Activated T-helper 17 cell treated with anti-CD3 and anti-CD28 coated beads, Interleukin-2, amount 50 U/mL, for 72 hours (primary cell): ENCODE measurements at regions not wholly inside any gene's neighbourhood (a gene's known extent, or its start where the extent isn't known, plus 50 kb on each side); places are given as distances from the start of the nearest gene placed in this dataset.
"Not testable (repeated sequence)": the region's sequence is repeated elsewhere in the genome, so short reads cannot be mapped to it uniquely, and the experiment has no call there.

Experiments
- ATAC-seq: fragments of 150-1000 bp; cut with Tn5 transposase; replicated peaks from 2 replicates; pipeline ENCODE4 v1.10.0; 2021; ENCODE audit warnings: mild to moderate bottlenecking, moderate library complexity
- H3K27ac Mint-ChIP-seq: one replicate; pipeline ENCODE4 v1.8.0; 2022; ENCODE audit warnings: mixed read lengths
- H3K27me3 Mint-ChIP-seq: one replicate; pipeline ENCODE4 v1.8.0; 2022; ENCODE audit warnings: mixed read lengths
- H3K36me3 Mint-ChIP-seq: one replicate; pipeline ENCODE4 v1.8.0; 2022; ENCODE audit warnings: low read depth, mild to moderate bottlenecking, mixed read lengths
- H3K4me1 Mint-ChIP-seq: one replicate; pipeline ENCODE4 v1.8.0; 2022; ENCODE audit warnings: mixed read lengths
- H3K4me3 Mint-ChIP-seq: one replicate; pipeline ENCODE4 v1.8.0; 2022; ENCODE audit warnings: mild to moderate bottlenecking, mixed read lengths
- H3K9me3 Mint-ChIP-seq: one replicate; pipeline ENCODE4 v1.8.0; 2022; ENCODE audit warnings: mixed read lengths

- no peak overlapping the region for H3K4me3 Mint-ChIP-seq
- H3K9me3 Mint-ChIP-seq = peaks cover 5% of the 10 kb centered on the region
- no peaks in the 10 kb centered on the region for H3K27me3 Mint-ChIP-seq
- no peak for ATAC-seq
- no peaks in the 10 kb centered on the region for H3K36me3 Mint-ChIP-seq
- H3K27ac Mint-ChIP-seq = no peak overlapping the region
- no peaks in the 10 kb centered on the region for H3K4me1 Mint-ChIP-seq
Measured at GRCh38 chr1:188599313-188599712, 1770.6 kb downstream of the PLA2G4A start.

GRCh38 chr1:188611432-188611831 is 1782.7 kb downstream of the PLA2G4A start:
- Mint-ChIP-seq H3K9me3 (peaks cover 26% of the 10 kb centered on the region), H3K4me1 (no peaks in the 10 kb centered on the region), H3K4me3 (no peak overlapping the region), H3K36me3 (no peaks in the 10 kb centered on the region), H3K27me3 (no peaks in the 10 kb centered on the region), H3K27ac (no peak overlapping the region)
- ATAC-seq = no peak

GRCh38 chr1:188615321-188615720 is 1786.6 kb downstream of the PLA2G4A start:
- Mint-ChIP-seq H3K9me3 (peaks cover 17% of the 10 kb centered on the region), H3K4me3 (no peak overlapping the region), H3K27me3 (no peaks in the 10 kb centered on the region), H3K36me3 (no peaks in the 10 kb centered on the region), H3K4me1 (no peaks in the 10 kb centered on the region), H3K27ac (no peak overlapping the region)
- ATAC-seq = no peak

- Mint-ChIP-seq H3K4me3 (no peak overlapping the region), H3K27ac (no peak overlapping the region), H3K4me1 (no peaks in the 10 kb centered on the region), H3K27me3 (no peaks in the 10 kb centered on the region), H3K9me3 (peaks cover 4% of the 10 kb centered on the region), H3K36me3 (no peaks in the 10 kb centered on the region)
- ATAC-seq = no peak
Measured at GRCh38 chr1:188620236-188620635, 1791.5 kb downstream of the PLA2G4A start.

GRCh38 chr1:188641566-188642211 is 1812.9 kb downstream of the PLA2G4A start:
- H3K36me3 Mint-ChIP-seq = no peaks in the 10 kb centered on the region
- no peaks in the 10 kb centered on the region for H3K27me3 Mint-ChIP-seq
- ATAC-seq = no peak
- peaks cover 9% of the 10 kb centered on the region for H3K9me3 Mint-ChIP-seq
- H3K4me3 Mint-ChIP-seq = no peak overlapping the region
- no peak overlapping the region for H3K27ac Mint-ChIP-seq
- H3K4me1 Mint-ChIP-seq = no peaks in the 10 kb centered on the region

GRCh38 chr1:188642704-188643103 is 1814.0 kb downstream of the PLA2G4A start:
- no peak overlapping the region for H3K27ac Mint-ChIP-seq
- no peaks in the 10 kb centered on the region for H3K36me3 Mint-ChIP-seq
- no peak for ATAC-seq
- no peaks in the 10 kb centered on the region for H3K4me1 Mint-ChIP-seq
- H3K9me3 Mint-ChIP-seq = peaks cover 9% of the 10 kb centered on the region
- no peak overlapping the region for H3K4me3 Mint-ChIP-seq
- H3K27me3 Mint-ChIP-seq = no peaks in the 10 kb centered on the region

- Mint-ChIP-seq H3K36me3 (no peaks in the 10 kb centered on the region), H3K4me3 (no peak overlapping the region), H3K27ac (no peak overlapping the region), H3K4me1 (no peaks in the 10 kb centered on the region), H3K9me3 (peaks cover 3% of the 10 kb centered on the region), H3K27me3 (no peaks in the 10 kb centered on the region)
- no peak for ATAC-seq
Measured at GRCh38 chr1:188652678-188653077, 1823.9 kb downstream of the PLA2G4A start.

GRCh38 chr1:188655966-188656365 is 1821.7 kb downstream of the BRINP3 start:
- not testable (repeated sequence) for H3K4me3 Mint-ChIP-seq, H3K36me3 Mint-ChIP-seq, ATAC-seq, H3K9me3 Mint-ChIP-seq, H3K27ac Mint-ChIP-seq, H3K4me1 Mint-ChIP-seq, H3K27me3 Mint-ChIP-seq

GRCh38 chr1:188660572-188660971 is 1817.1 kb downstream of the BRINP3 start:
- Mint-ChIP-seq H3K27ac (no peak overlapping the region), H3K36me3 (no peaks in the 10 kb centered on the region), H3K27me3 (no peaks in the 10 kb centered on the region), H3K4me3 (no peak overlapping the region), H3K9me3 (no peaks in the 10 kb centered on the region), H3K4me1 (no peaks in the 10 kb centered on the region)
- ATAC-seq = no peak

GRCh38 chr1:188665477-188665876 is 1812.2 kb downstream of the BRINP3 start:
- no peak overlapping the region for H3K27ac Mint-ChIP-seq
- H3K36me3 Mint-ChIP-seq = no peaks in the 10 kb centered on the region
- no peak overlapping the region for H3K4me3 Mint-ChIP-seq
- ATAC-seq = no peak
- H3K9me3 Mint-ChIP-seq = peaks cover 10% of the 10 kb centered on the region
- H3K27me3 Mint-ChIP-seq = no peaks in the 10 kb centered on the region
- H3K4me1 Mint-ChIP-seq = no peaks in the 10 kb centered on the region

- H3K27ac Mint-ChIP-seq = no peak overlapping the region
- no peaks in the 10 kb centered on the region for H3K4me1 Mint-ChIP-seq
- H3K9me3 Mint-ChIP-seq = peaks cover 17% of the 10 kb centered on the region
- no peak for ATAC-seq
- no peaks in the 10 kb centered on the region for H3K36me3 Mint-ChIP-seq
- H3K27me3 Mint-ChIP-seq = no peaks in the 10 kb centered on the region
- H3K4me3 Mint-ChIP-seq = no peak overlapping the region
Measured at GRCh38 chr1:188668083-188668482, 1809.6 kb downstream of the BRINP3 start.

GRCh38 chr1:188669728-188670382 is 1807.8 kb downstream of the BRINP3 start:
- H3K4me3 Mint-ChIP-seq = no peak overlapping the region
- H3K9me3 Mint-ChIP-seq = peaks cover 17% of the 10 kb centered on the region
- H3K36me3 Mint-ChIP-seq = no peaks in the 10 kb centered on the region
- ATAC-seq = no peak
- no peaks in the 10 kb centered on the region for H3K4me1 Mint-ChIP-seq
- H3K27ac Mint-ChIP-seq = no peak overlapping the region
- no peaks in the 10 kb centered on the region for H3K27me3 Mint-ChIP-seq

GRCh38 chr1:188670837-188671236 is 1806.8 kb downstream of the BRINP3 start:
- no peaks in the 10 kb centered on the region for H3K4me1 Mint-ChIP-seq
- H3K27me3 Mint-ChIP-seq = no peaks in the 10 kb centered on the region
- H3K4me3 Mint-ChIP-seq = no peak overlapping the region
- no peak for ATAC-seq
- H3K36me3 Mint-ChIP-seq = no peaks in the 10 kb centered on the region
- H3K27ac Mint-ChIP-seq = no peak overlapping the region
- H3K9me3 Mint-ChIP-seq = peaks cover 17% of the 10 kb centered on the region

- Mint-ChIP-seq H3K27ac (no peak overlapping the region), H3K4me1 (no peaks in the 10 kb centered on the region), H3K27me3 (no peaks in the 10 kb centered on the region), H3K9me3 (peaks cover 23% of the 10 kb centered on the region), H3K36me3 (no peaks in the 10 kb centered on the region), H3K4me3 (no peak overlapping the region)
- no peak for ATAC-seq
Measured at GRCh38 chr1:188672153-188672552, 1805.5 kb downstream of the BRINP3 start.

- Mint-ChIP-seq H3K27me3 (no peaks in the 10 kb centered on the region), H3K36me3 (no peaks in the 10 kb centered on the region), H3K27ac (no peak overlapping the region), H3K4me1 (no peaks in the 10 kb centered on the region), H3K9me3 (peaks cover 4% of the 10 kb centered on the region), H3K4me3 (no peak overlapping the region)
- no peak for ATAC-seq
Measured at GRCh38 chr1:188689542-188689941, 1788.1 kb downstream of the BRINP3 start.
